HG03565 (cell line): ENCODE measurements at regions not wholly inside any gene's neighbourhood (a gene's known extent, or its start where the extent isn't known, plus 50 kb on each side); places are given as distances from the start of the nearest gene placed in this dataset.
"Not testable (repeated sequence)": the region's sequence is repeated elsewhere in the genome, so short reads cannot be mapped to it uniquely, and the experiment has no call there.

Experiments
- ATAC-seq: cut with Tn5 transposase; IDR thresholded peaks from one replicate; pipeline ENCODE4 v1.9.1; 2021; ENCODE audit warnings: mild to moderate bottlenecking, moderate library complexity; ENCODE audit not compliant: unreplicated experiment

DNA sequence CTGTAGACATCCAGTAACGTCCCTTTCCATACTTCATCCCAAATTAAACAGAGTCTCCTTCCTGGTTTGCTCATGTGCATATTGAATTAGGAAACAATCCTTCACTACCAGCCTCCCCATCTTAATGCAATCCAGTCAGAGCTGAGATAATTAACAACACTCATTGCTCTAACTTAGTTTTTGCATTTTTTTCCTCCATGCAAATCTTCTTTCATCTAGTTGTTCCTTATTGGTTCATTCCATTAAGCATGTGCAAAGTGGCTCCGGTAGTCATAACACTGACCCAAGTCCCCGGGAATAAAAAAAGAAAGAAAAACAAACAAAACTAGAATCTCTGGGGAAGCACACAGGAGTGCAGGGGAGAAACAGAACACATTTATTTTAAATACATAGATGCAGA lies 1176.1 kb downstream of the GATA3 start:
- no peak for ATAC-seq

DNA sequence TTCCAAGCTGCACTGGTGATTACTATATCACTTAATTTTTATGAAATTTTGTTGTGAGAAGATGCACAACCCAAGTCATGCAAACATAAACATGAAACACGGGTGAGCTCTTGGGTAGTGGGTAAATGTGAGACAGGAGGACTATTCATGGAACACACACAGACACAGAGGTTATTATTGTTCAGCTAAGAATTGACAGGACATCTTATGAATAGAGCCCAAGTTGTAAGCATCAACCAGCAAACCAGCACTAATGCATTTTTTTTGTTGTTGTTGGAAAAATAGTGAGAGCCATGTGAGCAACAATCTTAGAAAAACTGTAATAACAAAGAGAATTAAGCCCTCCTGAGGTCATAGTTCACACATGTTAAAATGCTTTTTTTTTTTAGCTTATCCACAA lies 1179.7 kb downstream of the GATA3 start:
- no peak for ATAC-seq

DNA sequence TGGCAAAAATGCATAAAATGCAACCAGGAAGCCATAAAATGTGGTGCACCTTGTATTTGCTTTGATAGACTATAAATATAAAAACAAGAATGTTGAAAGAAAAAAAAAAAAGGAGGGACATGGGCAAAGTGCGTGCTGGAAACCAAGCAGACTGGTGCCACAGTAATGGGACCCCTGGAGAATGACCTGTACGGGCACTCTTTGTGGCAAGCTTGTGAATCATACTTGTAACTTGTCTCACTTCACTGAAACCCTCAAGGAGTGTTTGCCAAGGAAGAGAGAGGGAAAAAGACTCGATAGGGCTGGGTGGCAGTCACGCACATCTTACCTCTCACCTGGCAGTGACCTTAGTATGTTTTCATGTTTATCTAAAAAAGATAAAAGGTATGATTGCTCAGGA lies 1183.6 kb downstream of the GATA3 start:
- no peak for ATAC-seq

DNA sequence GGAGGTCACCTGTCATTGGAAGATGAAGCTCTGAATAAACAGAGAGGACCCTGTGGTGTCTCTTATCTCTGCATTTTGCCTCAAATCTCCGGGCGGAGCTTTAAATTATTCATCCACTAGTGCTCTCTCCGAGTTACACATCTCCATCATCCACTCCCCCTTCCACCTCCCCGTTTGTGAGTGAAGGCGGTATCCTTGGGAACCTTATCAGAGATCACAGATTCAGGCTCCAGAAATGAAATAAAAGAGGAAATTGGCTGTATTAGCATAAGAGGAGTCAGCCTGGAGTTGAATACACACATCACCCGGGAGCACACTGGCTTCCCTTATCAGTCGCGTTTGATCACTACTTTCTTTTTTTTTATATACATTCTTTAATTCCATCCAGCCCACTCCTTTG lies 1184.8 kb downstream of the GATA3 start:
- no peak for ATAC-seq

DNA sequence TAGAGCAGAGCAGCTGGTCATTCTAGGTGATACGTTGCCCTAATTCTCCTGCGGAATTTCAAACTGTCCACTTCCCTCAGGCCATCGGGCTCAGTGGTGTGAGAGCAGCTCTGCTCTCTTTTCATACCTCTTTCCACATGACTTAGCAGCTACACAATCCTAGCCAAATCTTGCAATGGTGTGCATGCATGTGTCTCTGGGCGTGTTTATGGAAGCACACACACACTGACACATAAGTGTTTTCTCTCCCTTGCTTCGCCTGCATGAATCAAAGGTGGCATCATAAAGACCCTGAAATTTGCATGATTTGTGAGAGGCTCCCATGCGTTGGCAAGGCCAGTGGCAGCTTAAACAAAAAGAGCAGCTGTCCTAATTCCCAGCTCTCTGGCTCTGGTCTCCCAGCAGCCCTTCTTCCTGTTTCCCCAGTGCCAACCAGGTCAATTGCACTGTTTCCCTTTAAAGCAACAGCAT lies 1189.5 kb downstream of the GATA3 start:
- no peak for ATAC-seq

DNA sequence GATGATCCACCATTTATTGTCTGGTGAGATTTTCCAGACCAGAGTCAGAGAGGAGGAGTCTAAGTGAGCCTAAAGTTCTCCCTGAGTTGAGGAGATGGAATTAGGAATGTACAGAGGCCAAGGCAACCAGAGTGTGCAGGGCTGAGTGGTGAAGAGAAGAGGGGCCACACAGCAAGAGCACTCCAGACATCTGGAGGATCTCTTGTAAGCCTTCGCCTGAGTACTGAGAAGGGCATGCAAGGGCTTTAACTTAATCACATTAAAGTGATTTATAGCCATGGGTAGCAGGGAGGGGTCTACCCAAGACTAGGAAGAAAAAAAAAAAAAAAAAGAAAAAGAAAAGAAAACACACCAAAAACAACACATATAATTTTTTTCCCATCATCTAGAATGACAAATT lies 1190.4 kb downstream of the GATA3 start:
- no peak for ATAC-seq

DNA sequence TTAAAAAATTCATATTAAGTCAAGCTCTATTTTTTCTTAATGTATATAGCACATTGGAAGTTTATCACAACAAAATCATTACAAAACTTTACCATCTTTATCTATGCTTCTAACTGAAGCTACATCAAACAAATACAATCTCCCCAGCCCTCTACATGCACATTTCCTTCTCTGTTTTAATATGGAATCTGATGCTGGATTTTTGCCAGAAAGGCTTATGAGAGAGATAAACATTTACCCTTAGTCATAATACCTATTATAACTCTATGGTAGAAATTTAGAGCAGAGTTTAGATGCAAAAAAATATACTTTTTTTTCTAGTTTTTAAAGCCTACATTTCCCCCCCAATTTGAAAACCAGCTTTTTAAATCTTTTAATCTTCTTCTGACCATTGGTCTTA lies 1198.6 kb downstream of the GATA3 start:
- ATAC-seq: no peak

DNA sequence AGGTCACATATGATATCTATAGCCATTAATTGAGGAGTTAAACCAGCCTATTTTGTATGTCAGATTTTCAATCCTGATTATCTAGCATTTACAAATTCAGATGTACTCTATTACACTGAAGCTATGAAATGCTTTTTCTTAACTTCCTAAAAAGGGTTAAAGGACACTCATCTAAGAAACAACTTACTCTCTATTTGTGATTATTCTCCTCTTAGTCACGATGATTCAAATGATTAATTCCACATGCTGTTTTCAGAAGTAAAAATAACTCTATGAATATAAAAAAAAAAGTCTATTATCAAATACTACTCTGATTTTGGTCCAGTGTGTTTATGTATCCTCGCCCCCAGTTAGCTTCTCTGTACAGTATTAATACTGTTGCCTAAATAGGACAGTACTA lies 1199.9 kb downstream of the GATA3 start:
- ATAC-seq: no peak

DNA sequence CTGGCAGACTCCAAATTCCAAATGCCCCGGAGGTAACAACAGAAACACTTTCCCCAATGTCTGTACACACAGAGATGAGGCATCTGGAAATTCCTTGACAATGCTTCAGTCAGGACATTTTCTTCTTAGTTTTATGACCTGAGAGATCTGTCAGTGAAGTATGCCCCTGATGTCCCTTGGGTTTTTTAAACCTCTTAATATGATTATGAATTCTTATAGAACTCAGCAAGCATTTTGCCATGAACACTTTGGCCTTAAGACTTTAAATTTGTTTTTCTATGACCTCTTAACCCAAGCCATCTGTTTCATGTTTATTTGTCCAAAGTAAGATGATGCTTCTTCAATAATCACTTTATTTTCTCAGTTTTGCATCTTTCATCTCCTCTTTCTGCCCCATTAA lies 1206.2 kb downstream of the GATA3 start:
- no peak for ATAC-seq

DNA sequence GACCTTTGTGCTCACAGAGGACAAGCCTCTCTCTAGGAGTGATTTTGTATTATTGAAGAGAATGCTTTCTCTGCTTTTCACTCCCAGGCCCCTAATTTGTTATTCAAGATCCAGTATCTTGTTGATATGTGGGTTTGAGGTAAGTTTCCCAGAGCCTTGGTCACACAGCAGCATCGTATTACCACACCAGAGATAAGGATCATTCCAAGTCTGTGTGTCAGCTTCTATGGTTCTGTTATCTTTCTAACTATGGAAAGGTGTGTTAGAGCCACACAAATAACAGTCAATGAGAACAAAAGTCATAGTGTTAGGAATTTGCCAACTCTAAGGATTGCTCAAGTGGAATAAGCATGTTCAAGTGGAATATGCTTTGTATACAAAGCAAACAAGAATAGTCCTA lies 1208.3 kb downstream of the GATA3 start:
- ATAC-seq: no peak

DNA sequence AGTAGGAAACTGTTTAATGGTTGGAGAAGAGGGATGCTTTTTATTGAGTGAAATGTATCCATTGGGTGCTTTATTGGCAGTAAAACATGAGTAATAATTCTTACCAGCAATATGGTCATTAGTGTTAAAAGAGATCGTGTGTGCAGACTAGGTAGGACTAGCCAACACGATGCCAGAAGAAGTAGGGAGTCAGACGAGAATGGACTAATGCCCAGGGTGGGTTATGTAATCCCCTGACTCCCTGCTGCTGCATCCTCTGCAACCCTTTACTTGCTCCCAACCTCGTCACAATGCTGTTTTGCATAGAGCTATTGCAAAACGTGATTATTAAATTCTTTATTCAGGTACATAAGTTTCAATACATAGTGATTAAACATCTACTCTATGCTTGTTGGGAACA lies 1213.7 kb downstream of the GATA3 start:
- ATAC-seq: no peak

DNA sequence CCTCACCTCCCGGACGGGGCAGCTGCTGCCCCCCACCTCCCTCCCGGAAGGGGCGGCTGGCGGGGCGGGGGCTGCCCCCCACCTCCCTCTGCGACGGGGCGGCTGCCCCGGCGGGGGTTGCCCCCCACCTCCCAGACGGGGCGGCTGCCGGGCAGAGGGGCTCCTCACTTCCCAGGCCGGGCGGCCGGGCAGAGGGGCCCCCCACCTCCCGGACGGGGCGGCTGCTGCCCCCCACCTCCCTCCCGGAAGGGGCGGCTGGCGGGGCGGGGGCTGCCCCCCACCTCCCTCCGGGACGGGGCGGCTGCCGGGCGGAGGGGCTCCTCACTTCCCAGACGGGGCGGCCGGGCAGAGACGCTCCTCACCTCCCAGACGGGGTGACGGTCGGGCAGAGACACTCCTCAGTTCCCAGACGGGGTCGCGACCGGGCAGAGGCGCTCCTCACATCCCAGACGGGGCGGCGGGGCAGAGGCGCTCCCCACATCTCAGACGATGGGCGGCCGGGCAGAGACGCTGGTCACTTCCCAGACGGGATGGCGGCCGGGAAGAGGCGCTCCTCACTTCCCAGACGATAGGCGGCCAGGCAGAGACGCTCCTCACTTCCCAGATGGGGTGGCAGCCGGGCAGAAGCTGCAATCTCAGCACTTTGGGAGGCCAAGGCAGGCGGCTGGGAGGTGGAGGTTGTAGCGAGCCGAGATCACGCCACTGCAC lies 1218.8 kb downstream of the GATA3 start:
- ATAC-seq: not testable (repeated sequence)

DNA sequence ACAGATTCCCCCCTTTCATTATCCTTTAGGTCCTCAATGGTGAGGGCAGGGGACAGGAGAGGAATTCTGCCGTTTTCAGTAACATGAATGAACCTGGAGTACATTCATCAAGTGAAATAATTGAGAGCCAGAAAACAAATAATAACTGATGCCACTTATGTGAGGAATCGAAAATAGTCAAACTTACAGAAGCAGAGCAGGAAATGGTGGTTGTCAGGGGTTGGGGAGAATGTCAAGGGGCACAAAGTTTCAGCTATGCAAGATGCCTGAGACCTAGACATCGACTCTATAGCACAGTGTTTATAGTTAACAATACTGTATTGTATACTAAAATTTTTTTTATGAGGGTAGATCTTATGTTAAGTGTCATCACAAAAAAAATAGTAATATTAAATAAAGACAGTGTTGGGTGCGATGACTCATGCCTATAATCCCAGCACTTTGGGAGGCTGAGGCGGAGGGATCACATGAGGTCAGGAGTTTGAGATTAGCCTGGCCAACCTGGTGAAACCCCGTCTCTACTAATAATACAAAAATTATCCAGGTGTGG lies 1219.8 kb downstream of the GATA3 start:
- ATAC-seq: no peak

DNA sequence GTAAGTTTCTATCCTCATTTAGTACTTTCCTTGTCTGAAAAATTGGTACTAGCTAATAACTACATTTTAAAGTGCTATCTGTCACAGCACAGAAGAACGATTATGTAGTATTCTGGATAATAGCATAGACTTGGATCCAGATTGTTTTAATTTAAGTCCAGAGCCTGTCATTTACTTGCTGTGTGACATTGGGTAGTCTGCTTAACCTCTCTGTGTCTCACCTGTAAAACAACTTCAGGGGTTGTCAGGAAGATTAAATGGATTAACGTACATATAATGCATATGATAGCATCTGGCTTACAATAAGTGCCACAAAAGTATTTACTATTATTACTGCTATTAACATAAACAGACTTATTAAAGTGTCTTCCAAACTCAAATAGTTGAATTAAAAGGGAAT lies 1221.4 kb downstream of the GATA3 start:
- no peak for ATAC-seq

DNA sequence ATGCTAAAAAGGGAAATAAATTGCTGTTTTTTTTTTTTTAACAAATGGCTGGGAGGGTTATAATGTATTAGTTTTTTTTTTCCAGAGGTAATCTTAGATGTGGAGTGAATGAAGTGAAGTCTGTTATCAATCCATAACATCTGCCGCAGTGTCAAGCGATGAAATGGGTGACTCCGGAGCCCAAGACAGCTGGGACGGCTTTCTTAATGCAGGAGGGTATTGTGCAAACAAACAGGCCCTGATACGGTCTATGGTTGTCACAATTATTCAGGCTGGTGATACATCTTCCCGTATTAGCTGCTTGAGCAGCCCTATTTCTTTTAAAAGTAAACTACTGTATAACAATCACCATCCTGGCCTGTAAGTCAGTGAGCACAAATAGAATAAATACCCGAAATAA lies 1231.2 kb downstream of the GATA3 start:
- no peak for ATAC-seq

DNA sequence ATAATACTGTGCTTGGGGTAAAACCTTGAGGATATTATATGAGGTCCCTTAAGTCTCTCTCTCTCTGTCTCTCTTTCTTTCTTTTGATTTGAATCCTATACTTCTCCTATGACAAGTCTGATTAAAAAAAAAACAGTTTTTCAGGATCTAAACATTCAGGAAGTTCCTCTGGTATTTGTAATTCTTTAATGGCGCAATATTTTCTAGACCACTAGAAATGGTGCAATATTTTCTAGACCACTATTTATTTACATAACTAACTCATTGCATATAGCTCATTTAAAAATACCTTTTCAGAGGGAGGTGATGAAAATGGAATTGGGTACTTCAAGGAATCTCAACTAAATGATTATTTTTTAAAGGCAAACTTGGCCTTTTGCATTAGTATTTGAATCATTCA lies 1235.3 kb downstream of the GATA3 start:
- no peak for ATAC-seq

DNA sequence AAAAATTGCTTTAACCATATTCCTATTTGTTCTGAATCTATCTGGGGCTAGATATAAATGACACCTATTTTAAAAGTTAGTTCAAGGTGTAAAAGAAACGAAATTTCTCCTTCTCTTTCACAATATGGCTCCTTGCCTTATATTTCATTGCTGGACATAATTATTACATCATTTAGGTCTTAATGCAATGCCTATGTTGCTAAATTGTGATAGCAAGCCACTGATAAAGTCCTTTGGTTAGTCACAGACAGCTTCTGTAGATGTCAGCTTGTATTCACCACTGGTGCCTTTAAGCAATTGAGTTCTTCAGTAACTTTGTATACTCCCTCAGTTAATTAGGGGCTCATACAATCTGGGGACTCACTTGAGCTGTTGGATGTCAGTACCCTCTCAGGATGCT lies 1236.6 kb downstream of the GATA3 start:
- ATAC-seq: no peak

DNA sequence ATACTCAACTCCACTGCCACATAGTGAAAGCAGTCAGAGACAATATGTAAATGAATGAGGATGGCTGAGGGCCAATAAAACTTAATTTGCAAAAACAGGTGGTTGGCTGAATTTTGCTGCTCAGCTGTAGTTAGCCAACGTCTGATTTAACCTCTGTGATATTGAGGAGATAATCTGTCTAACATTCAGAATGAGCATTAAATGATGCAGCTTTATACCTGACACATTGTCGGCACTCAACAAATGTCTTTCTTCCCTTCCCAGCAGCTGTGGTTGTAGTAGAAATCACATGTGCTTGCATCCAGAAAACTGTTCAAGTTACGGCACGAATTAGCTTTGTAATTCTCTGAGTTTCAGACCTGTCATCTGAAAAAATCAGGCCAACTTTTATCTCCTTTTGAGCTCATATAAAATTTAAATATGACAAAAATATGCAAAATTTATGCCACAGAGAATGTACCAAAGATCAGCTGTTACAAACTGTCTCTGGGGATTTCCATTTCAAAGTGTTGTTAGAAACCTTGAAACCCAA lies 1239.7 kb downstream of the GATA3 start:
- no peak for ATAC-seq

DNA sequence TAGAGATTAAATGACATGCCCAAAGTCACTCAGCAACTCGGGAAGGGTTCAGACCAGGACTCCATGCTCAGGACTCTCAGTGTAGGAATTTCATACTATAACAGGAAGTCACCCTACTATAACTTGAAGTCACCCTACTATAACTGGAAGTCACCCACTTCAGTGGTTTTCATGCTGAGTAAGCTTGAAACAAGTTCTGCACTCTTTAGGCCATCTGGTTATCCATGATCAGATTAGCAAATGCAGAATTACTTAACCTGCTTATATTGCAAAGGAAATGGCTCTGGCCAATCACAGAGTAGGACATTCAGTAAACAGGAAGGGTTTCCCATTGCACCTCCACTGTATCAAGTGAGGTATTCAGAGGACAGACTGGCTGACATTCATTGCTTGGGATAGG lies 1240.4 kb downstream of the GATA3 start:
- peak; percentile 94 for ATAC-seq

DNA sequence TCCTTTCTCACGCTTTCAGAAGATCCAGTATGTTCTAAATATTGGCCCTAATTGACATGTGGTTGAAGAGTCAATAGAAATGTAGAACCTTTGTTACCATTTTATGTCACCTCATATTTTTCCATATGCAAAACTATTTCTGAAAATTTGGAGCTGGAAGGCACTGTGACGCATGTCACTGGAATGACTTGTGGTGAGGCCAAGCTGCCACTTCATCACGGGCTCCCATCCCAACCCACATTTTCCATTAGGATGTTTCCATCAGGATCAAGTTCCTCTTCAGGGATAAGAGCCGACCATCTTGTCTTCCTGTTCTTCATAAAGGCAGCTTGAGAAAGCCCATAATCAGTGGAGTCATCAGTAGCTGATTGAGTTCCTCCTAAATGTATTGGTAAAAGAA lies 1241.7 kb downstream of the GATA3 start:
- ATAC-seq: no peak

DNA sequence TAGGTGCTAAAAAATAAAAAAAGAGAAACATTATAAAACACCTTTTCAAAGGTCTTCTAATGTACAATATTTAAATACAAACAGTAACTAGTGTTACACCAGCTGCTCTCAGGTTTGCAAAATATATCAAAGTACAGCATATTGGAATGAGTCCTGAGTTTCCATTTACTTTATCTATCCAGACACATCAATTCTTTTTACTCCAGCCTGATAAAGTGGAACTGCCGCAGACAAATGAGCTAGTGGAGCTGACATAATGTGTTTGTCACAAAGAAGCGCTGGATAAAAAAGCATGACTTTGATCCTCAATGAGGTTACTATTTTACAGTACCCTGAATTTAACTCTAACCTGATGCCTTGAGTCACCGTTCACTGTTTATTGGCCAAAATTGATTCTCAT lies 1243.1 kb downstream of the GATA3 start:
- no peak for ATAC-seq

DNA sequence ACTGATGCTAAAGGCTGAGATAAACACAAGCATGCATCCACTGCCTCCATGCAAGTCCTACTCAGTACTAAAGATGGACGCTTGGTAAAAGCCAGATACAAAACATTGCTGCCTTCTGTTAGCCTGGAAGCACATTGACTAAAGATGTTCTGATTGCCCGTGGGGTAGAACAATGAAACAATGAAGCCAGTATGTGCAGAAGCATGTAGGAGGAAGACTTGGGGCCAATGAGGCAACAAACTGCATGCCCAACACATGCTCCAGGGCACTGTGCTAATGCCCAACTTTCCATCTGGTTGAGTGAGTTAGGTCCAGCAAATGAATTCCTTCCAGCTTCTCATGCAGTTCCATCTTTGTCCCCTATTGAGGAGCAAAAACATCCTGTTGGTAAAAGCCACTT lies 1245.5 kb downstream of the GATA3 start:
- no peak for ATAC-seq

DNA sequence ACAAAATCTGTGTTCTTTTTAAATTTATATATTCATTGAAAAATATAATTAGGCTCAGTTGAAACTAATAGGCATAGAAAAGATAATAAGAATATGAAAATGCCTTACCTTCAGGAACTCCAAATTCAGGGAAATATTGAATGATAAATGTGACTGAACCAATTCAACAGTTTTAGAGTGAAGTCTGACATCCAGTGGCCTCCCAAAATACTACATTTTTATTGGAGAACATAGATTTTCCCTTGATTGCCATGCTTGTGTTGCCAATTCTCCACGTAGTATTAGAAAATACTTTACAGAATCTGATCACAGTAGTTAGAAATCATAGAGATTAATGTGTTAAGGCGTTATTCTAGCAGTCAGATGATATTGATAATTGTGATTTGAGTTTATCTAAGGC lies 1246.7 kb downstream of the GATA3 start:
- no peak for ATAC-seq
